Nephron (organoid): ENCODE measurements at regions not wholly inside any gene's neighbourhood (a gene's known extent, or its start where the extent isn't known, plus 50 kb on each side); places are given as distances from the start of the nearest gene placed in this dataset.

Experiments used
- H3K27ac Mint-ChIP-seq, 3 experiments: 2 replicates each; pipeline ENCODE4 v1.8.0; 2020; ENCODE audit warnings: mixed read lengths in 3 of 3, mild to moderate bottlenecking in 2 of 3, moderate library complexity in 1 of 3
- H3K27me3 Mint-ChIP-seq: 2 replicates; pipeline ENCODE4 v1.8.0; 2021; ENCODE audit warnings: low read depth, mild to moderate bottlenecking, moderate library complexity, mixed read lengths
- H3K36me3 Mint-ChIP-seq: 2 replicates; pipeline ENCODE4 v1.8.0; 2020; ENCODE audit warnings: low read depth, mixed read lengths
- H3K4me1 Mint-ChIP-seq: 2 replicates; pipeline ENCODE4 v1.8.0; 2020; ENCODE audit warnings: mixed read lengths
- H3K4me3 Mint-ChIP-seq, 3 experiments: 2 replicates each; pipeline ENCODE4 v1.8.0; 2020; ENCODE audit warnings: mild to moderate bottlenecking in 3 of 3, mixed read lengths in 3 of 3, moderate library complexity in 2 of 3
- H3K9me3 Mint-ChIP-seq: 2 replicates; pipeline ENCODE4 v1.8.0; 2020; ENCODE audit warnings: mixed read lengths
- TF ChIP-seq, protein P1 (sequence below), 3 experiments: fragments of 200-600 bp; sonication (generic); IDR thresholded peaks; one replicate each; pipeline ENCODE4 v1.5.0; 2021; ENCODE audit warnings: antibody characterized with exemption in 3 of 3; ENCODE audit not compliant: unreplicated experiment in 3 of 3

DNA sequence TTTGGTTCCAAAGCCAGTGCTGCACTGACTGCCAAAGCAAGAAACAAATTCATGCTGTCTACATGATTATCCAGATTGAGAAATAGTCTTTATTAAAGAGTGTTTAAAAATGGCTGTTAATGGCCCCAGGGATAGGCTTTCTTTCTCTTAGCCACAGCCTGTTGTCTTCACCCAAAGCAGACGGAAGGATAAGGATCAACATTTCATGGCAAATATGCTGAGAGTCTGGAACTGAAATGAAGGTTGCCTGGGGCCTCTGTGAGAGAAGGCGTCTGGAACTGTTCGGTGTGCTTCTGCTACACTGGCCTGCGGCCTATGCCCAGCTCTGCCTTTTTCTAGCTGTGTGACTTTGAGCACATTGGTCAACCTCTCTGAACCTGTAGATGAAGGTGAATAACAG, 373.0 kb upstream of the ZFP64 start:
- Mint-ChIP-seq H3K9me3 (peaks cover 6% of the 10 kb centered on the region), H3K4me3 (no peak overlapping the region), H3K27me3 (peaks cover 3% of the 10 kb centered on the region), H3K27ac (no peak overlapping the region), H3K4me1 (no peaks in the 10 kb centered on the region), H3K36me3 (peaks cover 2% of the 10 kb centered on the region)
- TF ChIP-seq, protein P1, sequence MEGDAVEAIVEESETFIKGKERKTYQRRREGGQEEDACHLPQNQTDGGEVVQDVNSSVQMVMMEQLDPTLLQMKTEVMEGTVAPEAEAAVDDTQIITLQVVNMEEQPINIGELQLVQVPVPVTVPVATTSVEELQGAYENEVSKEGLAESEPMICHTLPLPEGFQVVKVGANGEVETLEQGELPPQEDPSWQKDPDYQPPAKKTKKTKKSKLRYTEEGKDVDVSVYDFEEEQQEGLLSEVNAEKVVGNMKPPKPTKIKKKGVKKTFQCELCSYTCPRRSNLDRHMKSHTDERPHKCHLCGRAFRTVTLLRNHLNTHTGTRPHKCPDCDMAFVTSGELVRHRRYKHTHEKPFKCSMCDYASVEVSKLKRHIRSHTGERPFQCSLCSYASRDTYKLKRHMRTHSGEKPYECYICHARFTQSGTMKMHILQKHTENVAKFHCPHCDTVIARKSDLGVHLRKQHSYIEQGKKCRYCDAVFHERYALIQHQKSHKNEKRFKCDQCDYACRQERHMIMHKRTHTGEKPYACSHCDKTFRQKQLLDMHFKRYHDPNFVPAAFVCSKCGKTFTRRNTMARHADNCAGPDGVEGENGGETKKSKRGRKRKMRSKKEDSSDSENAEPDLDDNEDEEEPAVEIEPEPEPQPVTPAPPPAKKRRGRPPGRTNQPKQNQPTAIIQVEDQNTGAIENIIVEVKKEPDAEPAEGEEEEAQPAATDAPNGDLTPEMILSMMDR (IDR thresholded peaks at IDR 0.05; ENCODE audit: unreplicated experiment in 3 of 3): no peak

DNA sequence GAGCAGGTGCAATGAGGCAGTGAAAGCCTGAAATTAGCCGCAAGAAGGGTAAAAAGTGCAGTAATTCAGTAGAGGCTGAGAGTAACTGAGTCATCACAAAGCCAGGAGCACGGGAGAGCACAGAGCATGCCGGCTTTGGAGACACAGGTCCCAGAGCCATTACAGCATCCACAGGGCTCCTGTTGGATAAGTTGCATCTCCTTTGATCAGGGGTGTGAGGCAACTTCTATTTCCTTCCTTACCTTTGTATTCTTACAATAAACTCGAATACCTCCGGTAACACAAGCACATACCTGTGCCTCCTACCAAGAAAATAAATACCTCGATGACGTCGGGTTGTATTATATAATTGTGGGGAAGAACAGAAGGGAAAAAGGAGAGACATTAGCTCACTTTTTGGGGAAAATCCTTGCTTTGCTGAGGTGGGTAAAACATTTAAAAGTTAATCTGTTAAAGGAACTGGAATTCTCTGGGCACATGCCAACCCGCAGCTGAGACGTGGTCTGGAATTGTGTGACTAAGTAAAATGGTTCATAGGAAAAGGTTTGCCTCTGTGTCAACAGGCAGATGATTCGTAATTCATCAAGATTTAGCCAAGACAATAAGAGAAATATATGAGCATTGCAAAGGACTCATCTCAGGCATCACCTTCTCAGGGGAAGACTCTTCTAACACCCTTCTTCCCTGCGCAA, 360.7 kb upstream of the ZFP64 start:
- Mint-ChIP-seq H3K9me3 (peaks cover 17% of the 10 kb centered on the region), H3K4me1 (no peaks in the 10 kb centered on the region), H3K4me3 (no peak overlapping the region), H3K27me3 (no peaks in the 10 kb centered on the region), H3K36me3 (peaks cover 5% of the 10 kb centered on the region), H3K27ac (no peak overlapping the region)
- TF ChIP-seq, protein P1 (IDR thresholded peaks at IDR 0.05; ENCODE audit: unreplicated experiment in 3 of 3): no peak

DNA sequence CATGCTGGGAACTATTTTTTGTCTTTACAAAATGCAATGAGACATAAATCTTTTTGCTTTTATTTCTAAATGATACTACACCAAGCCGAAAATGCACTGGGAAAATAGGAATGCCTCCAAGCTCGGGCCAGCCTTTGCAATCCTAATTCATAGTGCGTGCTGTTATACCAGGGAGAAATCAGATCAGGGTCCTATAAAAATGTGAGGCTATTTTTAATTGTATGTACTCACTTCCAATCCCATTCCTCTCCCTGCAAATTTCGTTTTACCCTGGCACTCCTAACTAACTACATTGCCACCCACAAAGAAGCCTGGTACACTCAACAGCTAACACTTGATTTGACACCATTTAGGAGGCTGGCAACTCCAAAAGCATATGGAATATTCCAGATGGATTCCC, 350.6 kb upstream of the ZFP64 start:
- peaks cover 29% of the 10 kb centered on the region for H3K9me3 Mint-ChIP-seq
- H3K4me3 Mint-ChIP-seq: no peak overlapping the region
- peaks cover 5% of the 10 kb centered on the region for H3K4me1 Mint-ChIP-seq
- TF ChIP-seq, protein P1 (IDR thresholded peaks at IDR 0.05; ENCODE audit: unreplicated experiment in 3 of 3): no peak
- peaks cover 3% of the 10 kb centered on the region for H3K27me3 Mint-ChIP-seq
- H3K36me3 Mint-ChIP-seq: no peaks in the 10 kb centered on the region
- no peak overlapping the region for H3K27ac Mint-ChIP-seq

DNA sequence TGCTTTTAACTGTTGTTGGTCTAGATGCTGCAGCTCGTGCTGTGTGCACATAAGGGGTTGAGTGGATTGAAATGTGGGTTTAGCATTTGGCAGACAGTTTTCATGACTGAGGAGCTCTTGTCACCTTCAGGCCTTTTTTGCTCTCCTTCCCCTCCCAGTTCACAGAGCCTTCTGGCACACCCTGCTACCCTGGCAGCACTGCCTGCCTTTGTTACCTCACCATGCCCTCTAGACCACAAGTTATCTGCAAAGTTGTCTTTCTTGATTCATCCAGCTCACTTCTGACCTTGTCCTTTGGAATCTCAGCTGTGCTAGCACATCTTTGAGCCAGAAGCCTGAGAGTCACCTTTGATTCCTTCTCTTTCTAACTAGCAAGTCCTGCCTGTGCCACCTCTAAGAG, 348.9 kb upstream of the ZFP64 start:
- H3K9me3 Mint-ChIP-seq: peaks cover 22% of the 10 kb centered on the region
- no peak overlapping the region for H3K4me3 Mint-ChIP-seq
- no peaks in the 10 kb centered on the region for H3K36me3 Mint-ChIP-seq
- peaks cover 5% of the 10 kb centered on the region for H3K4me1 Mint-ChIP-seq
- peaks cover 3% of the 10 kb centered on the region for H3K27me3 Mint-ChIP-seq
- TF ChIP-seq, protein P1 (IDR thresholded peaks at IDR 0.05; ENCODE audit: unreplicated experiment in 3 of 3): no peak
- no peak overlapping the region for H3K27ac Mint-ChIP-seq

DNA sequence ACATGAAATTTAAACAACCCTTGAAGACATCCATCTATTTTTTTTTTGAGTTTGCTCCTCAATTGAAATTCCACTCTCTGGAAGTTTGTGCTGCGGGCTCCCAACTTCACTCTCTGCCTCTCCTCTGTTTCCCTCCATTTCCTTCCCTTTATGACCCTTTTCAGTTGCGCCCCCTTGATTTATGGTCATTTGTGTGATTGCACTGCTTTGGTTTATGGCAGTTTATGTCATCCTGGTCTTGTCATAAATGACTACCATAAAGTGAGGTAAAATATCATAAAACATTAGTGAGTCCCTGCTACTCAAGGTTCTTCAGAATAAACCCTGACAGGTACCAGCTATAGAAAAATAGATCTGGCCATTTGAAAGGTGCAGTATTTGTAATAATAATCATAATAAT, 348.3 kb upstream of the ZFP64 start:
- H3K27me3 Mint-ChIP-seq: peaks cover 2% of the 10 kb centered on the region
- no peak overlapping the region for H3K4me3 Mint-ChIP-seq
- TF ChIP-seq, protein P1 (IDR thresholded peaks at IDR 0.05; ENCODE audit: unreplicated experiment in 3 of 3): no peak
- H3K36me3 Mint-ChIP-seq: no peaks in the 10 kb centered on the region
- peaks cover 5% of the 10 kb centered on the region for H3K4me1 Mint-ChIP-seq
- H3K27ac Mint-ChIP-seq: no peak overlapping the region
- H3K9me3 Mint-ChIP-seq: peaks cover 16% of the 10 kb centered on the region

DNA sequence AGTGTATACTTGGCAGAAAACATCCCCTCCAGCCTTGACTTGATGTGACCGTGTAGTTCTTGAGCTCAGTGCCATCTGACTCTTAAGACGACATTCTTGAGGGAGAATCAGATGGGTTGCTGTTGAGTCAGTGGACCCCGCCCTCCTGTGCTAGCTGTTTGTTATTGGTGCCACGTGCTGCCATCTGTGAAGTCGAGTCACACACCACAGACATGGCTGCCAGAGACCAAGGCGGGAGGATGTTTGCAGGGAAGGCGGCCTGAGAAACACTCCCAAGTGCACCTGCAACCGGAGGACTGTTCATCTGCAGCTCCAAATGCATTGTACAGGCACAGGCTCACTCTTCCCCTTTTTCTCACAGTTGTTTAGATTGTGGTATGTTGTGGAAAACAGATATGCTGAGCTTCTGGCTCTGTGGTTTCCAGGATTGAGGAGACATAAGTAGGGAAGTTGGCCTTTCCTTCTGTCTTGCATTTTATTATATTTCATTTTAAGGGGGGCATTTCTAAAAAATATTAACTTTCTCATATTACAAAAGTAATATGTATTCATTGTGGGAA, 345.3 kb upstream of the ZFP64 start:
- peaks cover 3% of the 10 kb centered on the region for H3K4me1 Mint-ChIP-seq
- H3K27ac Mint-ChIP-seq: no peak overlapping the region
- H3K27me3 Mint-ChIP-seq: no peaks in the 10 kb centered on the region
- H3K4me3 Mint-ChIP-seq: no peak overlapping the region
- H3K36me3 Mint-ChIP-seq: no peaks in the 10 kb centered on the region
- peaks cover 5% of the 10 kb centered on the region for H3K9me3 Mint-ChIP-seq
- TF ChIP-seq, protein P1 (IDR thresholded peaks at IDR 0.05; ENCODE audit: unreplicated experiment in 3 of 3): no peak
